Mammary epithelial cell (primary cell): ENCODE measurements at regions not wholly inside any gene's neighbourhood (a gene's known extent, or its start where the extent isn't known, plus 50 kb on each side); places are given as distances from the start of the nearest gene placed in this dataset.
"Not testable (repeated sequence)": the region's sequence is repeated elsewhere in the genome, so short reads cannot be mapped to it uniquely, and the experiment has no call there.

Experiments used
- CTCF ChIP-seq, 2 donors: IDR thresholded peaks in 1 of 2; conservative IDR thresholded peaks in 1 of 2; 2 replicates each; pipeline ENCODE4 v1.5.1; 2011 to 2012; ENCODE audit warnings: inconsistent platforms in 2 of 2, low read length in 2 of 2, mild to moderate bottlenecking in 2 of 2, control low read depth in 1 of 2, low read depth in 1 of 2; ENCODE audit not compliant: insufficient read depth in 1 of 2; ENCODE audit errors: extremely low read depth in 1 of 2
- EZH2 ChIP-seq: IDR thresholded peaks from 2 replicates; pipeline ENCODE4 v1.6.1; 2012; ENCODE audit warnings: low read length, inconsistent platforms, borderline replicate concordance

- not testable (repeated sequence) for TF ChIP-seq CTCF (conservative IDR thresholded peaks at IDR 0.05 in 1 of 2, IDR thresholded peaks at IDR 0.05 in 1 of 2; ENCODE audit: extremely low read depth in 1 of 2, insufficient read depth in 1 of 2, low read depth in 1 of 2, low read length in 2 of 2); EZH2
These were observed 4214.8 kb upstream of the OR11H1 start for GRCh38 chr22:11313040-11313759.
